GM23338 (cell line): ENCODE measurements at regions not wholly inside any gene's neighbourhood (a gene's known extent, or its start where the extent isn't known, plus 50 kb on each side); places are given as distances from the start of the nearest gene placed in this dataset.

ENCODE experiments used
- CREB1 ChIP-seq: fragments of 250-450 bp; sonication (Bioruptor Pico); IDR thresholded peaks from 2 replicates; pipeline ENCODE4 v1.5.0; 2020; ENCODE audit warnings: low read depth, mild to moderate bottlenecking, moderate library complexity
- CTCF ChIP-seq, 2 experiments: fragments of 200-600 bp in 1 of 2; sonication (generic) in 1 of 2; conservative IDR thresholded peaks; 2 replicates each; pipeline versions ENCODE4 v1.5.1 to v1.6.1; 2016 to 2017; ENCODE audit warnings: antibody characterized with exemption in 2 of 2, low read depth in 2 of 2, mild to moderate bottlenecking in 2 of 2, moderate library complexity in 1 of 2
- ETS1 ChIP-seq: IDR thresholded peaks from 2 replicates; pipeline ENCODE4 v1.6.1; 2016; ENCODE audit warnings: antibody characterized with exemption
- EZH2 ChIP-seq: fragments of 200-600 bp; sonication (generic); IDR thresholded peaks from one replicate; pipeline ENCODE4 v1.8.0; 2017; ENCODE audit warnings: antibody characterized with exemption, mild to moderate bottlenecking, low read depth; ENCODE audit not compliant: unreplicated experiment
- NANOG ChIP-seq: IDR thresholded peaks from 2 replicates; pipeline ENCODE4 v1.6.1; 2016; ENCODE audit warnings: antibody characterized with exemption, borderline replicate concordance
- POLR2AphosphoS5 ChIP-seq: IDR thresholded peaks from 2 replicates; pipeline ENCODE4 v1.6.1; 2016; ENCODE audit warnings: antibody characterized with exemption, low read depth
- REST ChIP-seq: IDR thresholded peaks from one replicate; pipeline ENCODE4 v1.6.1; 2018; ENCODE audit warnings: antibody characterized with exemption; ENCODE audit not compliant: unreplicated experiment
- STAT1 ChIP-seq: IDR thresholded peaks from one replicate; pipeline ENCODE4 v1.6.1; 2016; ENCODE audit warnings: antibody characterized with exemption; ENCODE audit not compliant: unreplicated experiment
- ZNF114 ChIP-seq: fragments of 250-450 bp; sonication (Bioruptor Pico); IDR thresholded peaks from 2 replicates; pipeline ENCODE4 v1.5.0; 2020; ENCODE audit warnings: mild to moderate bottlenecking, moderate library complexity
- ZNF331 ChIP-seq: fragments of 250-450 bp; sonication (Bioruptor Pico); IDR thresholded peaks from 2 replicates; pipeline ENCODE4 v1.5.0; 2020; ENCODE audit warnings: low read depth, mild to moderate bottlenecking, moderate library complexity
- ZNF462 ChIP-seq: fragments of 250-450 bp; sonication (Bioruptor Pico); IDR thresholded peaks from 2 replicates; pipeline ENCODE4 v1.5.0; 2020; ENCODE audit warnings: mild to moderate bottlenecking, moderate library complexity

GRCh38 chr15:47872869-47873432 lies 155.6 kb downstream of the SEMA6D start (continued):
- TF ChIP-seq ZNF462 (no peak), ZNF114 (CRISPR knock-in tag) (no peak), EZH2 (no peak), POLR2AphosphoS5 (no peak), CTCF (conservative IDR thresholded peaks at IDR 0.05; ENCODE audit: low read depth in 2 of 2) (no peak), STAT1 (no peak), CREB1 (CRISPR knock-in tag) (no peak), ZNF331 (no peak), NANOG (no peak), REST (no peak), ETS1 (no peak)
